ENCODE measurements at regions not wholly inside any gene's neighbourhood (a gene's known extent, or its start where the extent isn't known, plus 50 kb on each side); places are given as distances from the start of the nearest gene placed in this dataset.

- no peak overlapping the region for H3K4me3 Mint-ChIP-seq
- DNase-seq (ENCODE audit: low spot score in 2 of 2), result no peak
- no peaks in the 10 kb centered on the region for H3K4me1 Mint-ChIP-seq
- peaks cover 2% of the 10 kb centered on the region for H3K9me3 Mint-ChIP-seq
- no peak for ATAC-seq
- H3K36me3 Mint-ChIP-seq, result no peaks in the 10 kb centered on the region
- H3K27ac Mint-ChIP-seq, result no peak overlapping the region
These were observed 142.8 kb upstream of the TNPO1 start for GRCh38 chr5:72673623-72674022.

- DNase-seq (ENCODE audit: low spot score in 2 of 2) (no peak), ATAC-seq (no peak)
- H3K36me3 Mint-ChIP-seq, result no peaks in the 10 kb centered on the region
- H3K4me1 Mint-ChIP-seq, result no peaks in the 10 kb centered on the region
- H3K27ac Mint-ChIP-seq, result no peak overlapping the region
- H3K9me3 Mint-ChIP-seq, result peaks cover 2% of the 10 kb centered on the region
- H3K4me3 Mint-ChIP-seq, result no peak overlapping the region
These were observed 143.3 kb upstream of the TNPO1 start for GRCh38 chr5:72673180-72673579.

- Mint-ChIP-seq H3K9me3 (no peaks in the 10 kb centered on the region), H3K4me3 (no peak overlapping the region), H3K36me3 (no peaks in the 10 kb centered on the region), H3K27ac (no peak overlapping the region), H3K4me1 (no peaks in the 10 kb centered on the region)
- DNase-seq (ENCODE audit: low spot score in 2 of 2) (no peak), ATAC-seq (no peak)
These were observed 148.8 kb upstream of the TNPO1 start for GRCh38 chr5:72667708-72668107.

- DNase-seq (ENCODE audit: low spot score in 2 of 2) (no peak), ATAC-seq (peak; percentile 22)
- Mint-ChIP-seq H3K9me3 (no peaks in the 10 kb centered on the region), H3K4me1 (no peaks in the 10 kb centered on the region), H3K27ac (no peak overlapping the region), H3K36me3 (no peaks in the 10 kb centered on the region), H3K4me3 (no peak overlapping the region)
These were observed 153.5 kb upstream of the TNPO1 start for GRCh38 chr5:72662936-72663335.

GRCh38 chr5:72662305-72662704, 154.2 kb upstream of the TNPO1 start:
- Mint-ChIP-seq H3K4me3 (no peak overlapping the region), H3K4me1 (no peaks in the 10 kb centered on the region), H3K36me3 (no peaks in the 10 kb centered on the region), H3K27ac (no peak overlapping the region), H3K9me3 (no peaks in the 10 kb centered on the region)
- DNase-seq (ENCODE audit: low spot score in 2 of 2) (no peak), ATAC-seq (peak; percentile 8)

GRCh38 chr5:72661405-72661804, 154.2 kb upstream of the ZNF366 start:
- no peaks in the 10 kb centered on the region for H3K36me3 Mint-ChIP-seq
- ATAC-seq (no peak), DNase-seq (ENCODE audit: low spot score in 2 of 2) (no peak)
- no peak overlapping the region for H3K27ac Mint-ChIP-seq
- H3K4me1 Mint-ChIP-seq, result no peaks in the 10 kb centered on the region
- H3K9me3 Mint-ChIP-seq, result no peaks in the 10 kb centered on the region
- H3K4me3 Mint-ChIP-seq, result no peak overlapping the region

GRCh38 chr5:72659726-72660125, 152.5 kb upstream of the ZNF366 start:
- no peak for ATAC-seq
- H3K27ac Mint-ChIP-seq, result no peak overlapping the region
- no peak for DNase-seq (ENCODE audit: low spot score in 2 of 2)
- H3K9me3 Mint-ChIP-seq, result no peaks in the 10 kb centered on the region
- H3K4me1 Mint-ChIP-seq, result no peaks in the 10 kb centered on the region
- no peak overlapping the region for H3K4me3 Mint-ChIP-seq
- H3K36me3 Mint-ChIP-seq, result no peaks in the 10 kb centered on the region

- Mint-ChIP-seq H3K4me1 (no peaks in the 10 kb centered on the region), H3K9me3 (no peaks in the 10 kb centered on the region), H3K27ac (no peak overlapping the region), H3K4me3 (no peak overlapping the region), H3K36me3 (no peaks in the 10 kb centered on the region)
- ATAC-seq (no peak), DNase-seq (ENCODE audit: low spot score in 2 of 2) (no peak)
These were observed 151.7 kb upstream of the ZNF366 start for GRCh38 chr5:72658761-72659540.

- DNase-seq (ENCODE audit: low spot score in 2 of 2) (no peak), ATAC-seq (no peak)
- Mint-ChIP-seq H3K4me3 (no peak overlapping the region), H3K4me1 (no peaks in the 10 kb centered on the region), H3K36me3 (no peaks in the 10 kb centered on the region), H3K9me3 (no peaks in the 10 kb centered on the region), H3K27ac (no peak overlapping the region)
These were observed 151.0 kb upstream of the ZNF366 start for GRCh38 chr5:72658161-72658560.

GRCh38 chr5:72656756-72657513, 149.7 kb upstream of the ZNF366 start:
- no peak overlapping the region for H3K4me3 Mint-ChIP-seq
- DNase-seq (ENCODE audit: low spot score in 2 of 2) (no peak), ATAC-seq (no peak)
- H3K36me3 Mint-ChIP-seq, result no peaks in the 10 kb centered on the region
- no peak overlapping the region for H3K27ac Mint-ChIP-seq
- no peaks in the 10 kb centered on the region for H3K9me3 Mint-ChIP-seq
- no peaks in the 10 kb centered on the region for H3K4me1 Mint-ChIP-seq

- DNase-seq (ENCODE audit: low spot score in 2 of 2) (no peak), ATAC-seq (no peak)
- no peaks in the 10 kb centered on the region for H3K4me1 Mint-ChIP-seq
- no peaks in the 10 kb centered on the region for H3K36me3 Mint-ChIP-seq
- no peaks in the 10 kb centered on the region for H3K9me3 Mint-ChIP-seq
- no peak overlapping the region for H3K27ac Mint-ChIP-seq
- H3K4me3 Mint-ChIP-seq, result no peak overlapping the region
These were observed 149.1 kb upstream of the ZNF366 start for GRCh38 chr5:72656331-72656730.

GRCh38 chr5:72654231-72654630, 147.0 kb upstream of the ZNF366 start:
- no peak for ATAC-seq
- Mint-ChIP-seq H3K36me3 (no peaks in the 10 kb centered on the region), H3K4me3 (no peak overlapping the region), H3K9me3 (no peaks in the 10 kb centered on the region), H3K27ac (no peak overlapping the region), H3K4me1 (no peaks in the 10 kb centered on the region)
- no peak for DNase-seq (ENCODE audit: low spot score in 2 of 2)

GRCh38 chr5:72653586-72653985, 146.4 kb upstream of the ZNF366 start:
- Mint-ChIP-seq H3K27ac (no peak overlapping the region), H3K4me3 (no peak overlapping the region), H3K36me3 (no peaks in the 10 kb centered on the region), H3K9me3 (no peaks in the 10 kb centered on the region), H3K4me1 (no peaks in the 10 kb centered on the region)
- DNase-seq (ENCODE audit: low spot score in 2 of 2) (no peak), ATAC-seq (no peak)

GRCh38 chr5:72651779-72652178, 144.6 kb upstream of the ZNF366 start:
- no peaks in the 10 kb centered on the region for H3K4me1 Mint-ChIP-seq
- no peak for DNase-seq (ENCODE audit: low spot score in 2 of 2)

GRCh38 chr5:72651109-72651508, 143.9 kb upstream of the ZNF366 start:
- Mint-ChIP-seq H3K4me1 (no peaks in the 10 kb centered on the region), H3K9me3 (no peaks in the 10 kb centered on the region), H3K4me3 (no peak overlapping the region), H3K27ac (no peak overlapping the region), H3K36me3 (no peaks in the 10 kb centered on the region)
- ATAC-seq, result no peak
- DNase-seq (ENCODE audit: low spot score in 2 of 2), result no peak

More at GRCh38 chr5:72651779-72652178, 144.6 kb upstream of the ZNF366 start:
- H3K9me3 Mint-ChIP-seq, result no peaks in the 10 kb centered on the region
- ATAC-seq, result no peak
- no peaks in the 10 kb centered on the region for H3K36me3 Mint-ChIP-seq
- H3K27ac Mint-ChIP-seq, result no peak overlapping the region
- H3K4me3 Mint-ChIP-seq, result no peak overlapping the region

GRCh38 chr5:72649449-72649848, 142.2 kb upstream of the ZNF366 start:
- Mint-ChIP-seq H3K4me1 (no peaks in the 10 kb centered on the region), H3K36me3 (no peaks in the 10 kb centered on the region), H3K4me3 (no peak overlapping the region), H3K9me3 (no peaks in the 10 kb centered on the region), H3K27ac (no peak overlapping the region)
- ATAC-seq (peak; percentile 14), DNase-seq (ENCODE audit: low spot score in 2 of 2) (no peak)
